HG02852 (cell line): ENCODE measurements at regions not wholly inside any gene's neighbourhood (a gene's known extent, or its start where the extent isn't known, plus 50 kb on each side); places are given as distances from the start of the nearest gene placed in this dataset.

Experiments
- ATAC-seq: cut with Tn5 transposase; IDR thresholded peaks from one replicate; pipeline ENCODE4 v1.9.1; 2021; ENCODE audit warnings: mild to moderate bottlenecking, moderate library complexity; ENCODE audit not compliant: unreplicated experiment

DNA sequence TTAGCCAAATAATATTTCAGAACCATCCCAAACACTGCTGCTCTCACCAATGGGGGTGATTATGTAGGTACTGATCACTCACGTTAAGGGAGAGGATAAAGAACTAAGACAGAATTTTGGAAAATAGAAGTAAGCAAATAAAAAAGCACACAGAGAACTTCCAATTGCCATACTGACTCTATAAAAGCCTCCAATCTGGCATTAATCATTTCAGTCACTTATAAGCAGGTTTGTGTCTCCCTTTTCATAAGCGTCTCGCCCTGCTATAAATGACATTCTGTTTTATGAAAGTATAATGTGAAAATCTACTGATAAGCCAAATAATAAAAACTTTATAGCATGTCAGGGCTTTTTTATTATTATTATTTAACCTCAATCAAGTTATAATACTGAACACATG, 435.2 kb downstream of the ETNK1 start:
- ATAC-seq: no peak

DNA sequence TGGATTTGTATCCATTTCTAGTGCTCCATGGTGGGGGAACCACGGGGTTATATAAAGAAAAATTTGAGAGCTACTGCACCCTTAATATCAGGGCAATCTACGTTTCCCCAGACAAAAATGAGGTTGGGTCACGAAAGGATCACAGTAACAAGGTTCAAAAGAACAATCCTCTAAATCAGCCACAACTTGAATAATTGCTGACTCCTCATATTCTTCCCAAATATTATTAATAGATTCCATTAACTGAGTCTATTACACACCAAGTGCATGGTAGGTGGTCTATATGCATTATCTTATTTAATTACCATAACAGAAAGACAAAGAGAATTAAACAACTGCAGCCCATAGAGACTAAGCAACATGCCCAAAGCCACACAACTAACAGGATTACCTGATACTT, 438.2 kb downstream of the ETNK1 start:
- ATAC-seq: no peak

DNA sequence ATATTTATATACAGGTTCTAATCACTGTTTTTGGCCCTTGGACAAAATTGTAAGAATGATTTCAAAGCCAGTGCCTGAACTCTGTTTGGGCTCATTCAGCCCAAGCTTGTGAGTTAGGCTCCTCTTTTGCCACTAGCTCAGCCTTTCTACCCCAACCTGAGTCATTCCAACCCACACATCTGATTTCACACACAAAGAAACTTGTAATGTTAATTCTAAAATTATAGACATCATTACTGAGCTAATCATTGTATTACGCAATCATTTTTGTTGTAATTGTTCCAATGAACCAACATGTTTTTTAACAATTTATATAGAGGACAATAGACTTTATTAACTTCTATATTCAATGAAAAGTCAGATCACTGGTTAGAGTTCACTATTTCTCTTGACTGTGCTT, 441.1 kb downstream of the ETNK1 start:
- ATAC-seq: no peak

DNA sequence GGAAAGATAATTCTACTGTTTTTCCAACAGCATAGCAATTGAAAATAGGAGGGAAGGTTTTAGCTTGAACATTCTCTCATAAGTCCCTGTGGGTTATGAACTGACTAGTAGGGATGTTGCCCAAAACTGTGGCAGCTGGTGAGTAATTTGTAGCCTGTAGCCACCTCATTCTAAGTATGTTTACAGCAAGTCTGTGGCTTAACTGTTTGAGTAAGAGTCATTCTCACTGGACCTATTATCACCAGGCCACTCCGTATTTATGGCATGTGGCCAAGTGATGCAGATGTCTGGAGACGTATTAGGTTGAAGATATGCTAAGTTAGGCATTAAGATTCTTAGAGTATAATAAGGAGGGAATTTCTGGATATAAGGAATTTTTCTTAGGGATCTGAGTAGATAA, 458.3 kb downstream of the ETNK1 start:
- ATAC-seq: peak; percentile 93

DNA sequence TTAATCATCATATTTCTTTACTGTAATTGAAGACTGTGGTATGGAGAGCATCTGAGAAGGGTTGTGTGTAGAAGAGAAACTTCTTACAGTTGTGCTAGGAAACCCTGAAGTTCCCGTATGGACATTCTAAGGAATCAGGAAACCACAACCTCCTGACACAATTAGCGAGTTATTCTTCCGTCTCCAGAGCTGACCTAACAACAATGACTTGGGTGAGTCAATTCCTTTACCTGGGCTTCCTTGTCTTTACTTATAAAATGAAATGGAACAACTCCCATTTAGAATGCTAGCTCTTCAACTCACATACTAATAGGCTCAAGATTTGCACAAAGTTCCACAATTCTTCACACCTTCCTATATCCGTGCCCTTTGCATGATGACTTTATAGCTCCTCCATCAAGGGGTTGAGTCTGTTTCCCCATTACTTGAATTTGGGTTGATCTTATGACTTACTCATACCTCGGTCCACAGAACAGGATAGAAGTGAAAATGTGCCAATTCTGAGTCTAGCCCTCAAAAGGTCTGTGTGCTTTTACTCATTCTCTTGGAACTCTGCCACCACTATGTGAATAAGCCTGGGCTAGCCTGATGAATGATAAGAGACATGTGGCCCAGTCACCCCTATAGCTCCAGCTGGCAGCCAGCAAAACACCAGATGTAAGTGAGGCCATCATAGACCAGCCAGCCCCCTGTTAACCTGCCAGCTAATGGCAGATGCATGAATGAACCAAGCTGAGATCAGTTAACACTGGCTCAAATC, 459.4 kb downstream of the ETNK1 start:
- ATAC-seq: no peak

DNA sequence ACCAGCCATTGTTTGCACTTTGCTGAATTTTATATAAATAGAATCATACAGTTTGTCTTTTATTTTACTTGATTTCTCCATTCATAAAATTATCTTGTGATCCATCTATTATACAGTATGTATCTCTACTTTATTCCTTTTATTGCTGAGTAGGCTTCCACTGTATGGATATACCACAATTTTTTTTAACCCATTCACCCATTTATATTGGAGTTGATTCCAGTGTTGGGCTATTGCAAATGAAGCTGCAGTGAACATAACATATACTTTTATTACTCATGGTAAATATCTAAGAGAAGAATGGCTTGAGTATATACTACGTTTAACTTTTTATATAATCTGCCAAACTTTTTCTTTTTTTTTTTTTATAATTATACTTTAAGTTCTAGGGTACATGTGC, 463.6 kb downstream of the ETNK1 start:
- ATAC-seq: no peak

DNA sequence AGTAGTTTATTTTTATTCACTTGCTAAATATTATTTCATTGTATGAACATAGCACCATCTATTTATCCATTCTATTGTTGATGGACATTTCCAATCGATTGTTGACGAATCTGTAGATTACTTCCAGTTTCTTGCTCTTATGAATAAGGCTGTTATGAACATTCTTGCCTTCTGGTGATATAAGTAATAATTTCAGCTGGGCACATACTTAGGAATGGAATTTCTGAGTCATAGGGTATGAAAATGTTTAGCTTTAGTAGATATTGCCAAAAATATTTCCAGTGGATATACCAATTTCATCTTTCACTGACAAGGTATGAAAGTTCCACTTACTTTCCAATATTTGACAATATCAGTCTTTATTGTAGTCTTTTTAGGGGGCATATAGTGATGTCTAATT, 468.5 kb downstream of the ETNK1 start:
- ATAC-seq: no peak

DNA sequence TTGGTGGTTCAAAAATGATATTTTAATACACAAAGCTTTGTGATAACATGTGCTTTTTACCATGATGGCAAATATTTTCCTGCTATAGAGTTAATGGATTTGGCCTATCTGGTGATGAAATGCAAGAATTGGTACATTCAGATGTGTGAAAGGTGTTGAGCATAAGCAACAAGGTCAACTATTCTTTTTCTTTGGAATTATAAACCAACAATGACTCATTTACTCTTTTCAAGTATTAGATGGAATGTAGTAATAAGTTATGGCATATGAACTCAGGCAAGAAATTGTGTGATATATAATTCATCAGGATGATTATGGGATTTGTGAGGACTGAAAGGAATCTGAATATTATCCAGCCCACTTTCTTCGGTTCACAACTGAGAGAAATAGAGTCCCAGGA, 471.4 kb downstream of the ETNK1 start:
- no peak for ATAC-seq

DNA sequence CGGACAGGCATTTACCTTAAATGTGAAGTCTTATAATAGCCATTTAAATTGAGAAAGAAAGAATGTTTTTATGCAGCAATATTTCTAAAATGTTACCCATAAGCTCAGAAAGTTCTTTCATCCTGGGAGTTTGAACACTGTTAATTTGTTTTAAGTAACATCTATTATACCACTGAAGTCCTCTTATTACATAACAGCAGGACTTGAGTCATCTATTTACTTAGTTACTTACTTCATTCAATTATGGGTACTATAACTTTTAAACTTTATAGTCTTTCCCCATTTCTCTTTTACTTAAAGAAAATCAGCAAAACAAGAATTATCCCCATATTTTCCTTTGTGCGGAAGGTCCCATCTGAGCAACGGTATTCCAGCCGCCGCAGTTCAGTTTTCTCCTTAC, 473.1 kb downstream of the ETNK1 start:
- no peak for ATAC-seq

DNA sequence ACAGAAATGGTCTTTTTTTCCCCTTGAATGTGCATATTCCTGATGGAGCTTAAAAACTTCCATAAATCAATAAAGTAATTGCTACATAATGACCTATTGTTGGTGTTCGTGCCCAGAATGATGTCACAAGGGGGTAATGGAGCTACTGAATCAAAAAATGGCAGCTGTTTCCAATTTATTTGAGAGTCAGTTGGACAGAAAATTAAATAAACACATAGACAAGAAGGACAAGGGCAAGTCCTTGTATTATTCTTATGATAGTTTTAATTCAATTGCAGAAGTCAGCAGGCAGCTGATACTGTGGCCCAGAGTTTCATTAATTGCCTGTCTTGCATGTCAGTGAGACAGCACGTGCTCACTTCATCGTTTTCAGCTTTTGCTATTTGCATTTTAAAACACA, 473.5 kb downstream of the ETNK1 start:
- ATAC-seq: no peak

DNA sequence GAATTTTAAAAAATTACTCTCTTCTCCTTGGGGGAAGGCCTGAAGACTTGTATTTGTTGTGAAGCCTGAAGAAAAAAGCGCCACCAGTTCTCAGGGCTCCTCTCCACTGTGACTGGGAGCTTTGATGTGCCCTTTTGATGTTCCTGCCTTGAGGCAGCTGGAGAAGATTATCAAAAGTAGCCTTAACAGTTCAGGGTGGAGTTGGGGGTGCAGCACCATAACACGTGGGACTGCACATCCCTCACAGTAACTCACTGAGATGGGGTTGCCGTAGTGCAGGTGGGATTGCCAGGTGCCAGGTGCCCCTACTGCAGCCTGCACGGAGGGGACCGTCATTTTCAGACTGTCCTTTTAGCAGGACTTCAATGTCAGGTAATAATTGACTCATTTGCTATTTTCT, 474.1 kb downstream of the ETNK1 start:
- no peak for ATAC-seq

DNA sequence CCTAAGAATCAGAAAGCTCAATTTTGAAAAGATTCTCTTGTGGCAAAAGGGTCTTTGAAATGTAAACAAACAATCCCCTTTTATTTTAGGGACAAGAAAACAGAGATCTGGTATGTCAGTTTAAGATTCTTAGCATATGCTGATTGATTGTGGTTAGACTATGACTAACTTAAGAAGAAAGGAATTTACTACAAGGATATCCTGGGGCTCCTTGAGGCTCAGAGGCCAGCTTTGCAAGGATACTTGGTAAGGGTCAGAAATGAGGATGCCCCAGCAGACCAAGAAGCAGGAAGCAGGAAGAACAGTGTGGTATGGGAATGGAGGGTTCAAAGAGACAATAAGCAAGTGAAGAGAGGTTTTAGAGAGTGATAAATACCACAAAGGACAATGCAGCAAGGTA, 474.6 kb downstream of the ETNK1 start:
- ATAC-seq: no peak

DNA sequence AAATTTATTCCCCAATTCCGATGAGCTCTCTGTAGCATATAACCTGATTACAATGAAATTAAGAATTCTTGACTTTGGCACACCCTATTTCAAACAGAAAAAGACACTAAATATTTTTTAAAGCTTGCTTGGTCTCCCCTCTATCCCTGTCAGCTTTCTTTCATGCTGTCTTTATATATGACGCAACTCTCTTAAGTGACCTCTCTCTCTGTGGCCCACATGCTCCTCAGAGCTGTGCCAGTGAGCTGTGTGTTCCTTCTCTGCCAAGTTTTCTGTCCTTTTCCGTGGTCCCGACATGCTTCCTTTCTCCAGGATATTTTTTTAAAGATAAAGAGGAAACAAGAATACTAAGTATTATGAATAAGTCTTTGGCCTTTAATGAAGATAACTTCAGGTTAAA, 484.0 kb downstream of the ETNK1 start:
- ATAC-seq: no peak

DNA sequence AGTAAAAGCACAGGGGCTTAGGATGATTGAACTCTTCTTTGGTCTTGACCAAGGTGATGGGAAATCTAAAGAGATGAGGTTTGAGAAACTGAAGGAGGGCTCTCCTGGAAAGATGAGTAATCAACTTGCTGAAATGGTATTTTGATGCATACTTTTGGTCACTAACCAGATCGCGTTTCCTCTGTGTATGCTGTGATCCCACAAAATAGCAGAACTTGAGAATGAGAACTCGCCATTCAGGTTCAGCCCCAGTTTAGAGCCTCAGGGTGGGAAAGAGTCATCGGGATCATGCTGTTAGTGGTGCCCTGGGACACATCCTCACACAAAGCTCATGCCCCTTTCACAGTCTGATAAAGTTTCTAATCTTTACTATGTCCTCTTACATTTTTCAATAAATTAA, 488.8 kb downstream of the ETNK1 start:
- ATAC-seq: no peak

DNA sequence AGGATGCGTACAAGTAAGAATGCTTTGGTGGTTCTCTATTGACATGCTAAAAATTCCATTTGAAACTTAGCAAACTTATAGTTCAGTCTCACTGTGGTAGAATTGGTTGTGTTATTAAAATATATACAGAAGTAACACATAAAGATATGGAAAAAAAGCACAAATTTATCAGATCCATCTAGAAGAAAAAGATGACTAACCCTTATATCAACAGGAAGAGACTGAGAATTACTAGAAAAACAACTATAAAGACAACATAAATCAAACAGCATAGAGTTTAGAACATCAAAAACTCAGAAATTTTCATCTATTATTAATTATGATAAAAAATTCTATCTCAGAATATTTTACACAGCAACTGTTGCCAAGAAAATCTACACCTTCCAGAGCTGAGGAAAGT, 491.0 kb downstream of the ETNK1 start:
- no peak for ATAC-seq

DNA sequence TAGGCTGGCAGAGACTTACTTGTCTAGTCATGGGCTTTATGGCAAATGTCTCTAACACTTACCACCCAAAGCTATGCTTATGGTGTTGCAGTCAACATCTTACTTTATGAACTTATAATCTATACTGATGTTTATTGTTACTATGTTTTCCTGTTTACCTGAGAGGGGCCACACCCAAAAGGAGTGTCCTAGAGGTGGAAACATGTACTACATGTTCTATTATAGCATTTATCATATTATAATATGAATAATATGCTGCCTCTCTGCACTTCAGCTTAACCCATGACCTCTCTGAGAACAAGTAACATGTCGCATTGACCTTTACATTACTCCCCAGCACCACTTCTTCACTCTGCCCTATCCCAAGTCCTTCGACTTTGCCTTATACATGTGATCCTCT, 501.8 kb downstream of the ETNK1 start:
- ATAC-seq: no peak

DNA sequence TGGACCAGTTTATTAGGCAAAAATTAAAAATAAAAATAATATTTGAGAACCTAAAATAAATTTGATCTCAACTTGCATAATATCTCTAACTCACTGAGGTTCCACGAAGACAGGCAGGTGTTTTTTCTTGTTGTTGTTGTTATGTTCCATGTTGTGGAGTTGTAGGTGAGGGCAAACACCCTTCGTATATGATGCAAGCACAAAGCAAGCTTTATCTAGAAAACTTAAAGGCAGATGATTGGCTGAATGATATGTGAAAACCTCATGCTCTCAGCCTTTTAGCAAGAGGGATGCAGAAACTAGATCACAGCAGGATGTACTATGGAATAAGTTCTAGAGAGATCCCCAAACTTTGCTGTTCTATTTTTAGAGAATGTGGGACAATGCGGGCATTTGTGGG, 502.7 kb downstream of the ETNK1 start:
- no peak for ATAC-seq

DNA sequence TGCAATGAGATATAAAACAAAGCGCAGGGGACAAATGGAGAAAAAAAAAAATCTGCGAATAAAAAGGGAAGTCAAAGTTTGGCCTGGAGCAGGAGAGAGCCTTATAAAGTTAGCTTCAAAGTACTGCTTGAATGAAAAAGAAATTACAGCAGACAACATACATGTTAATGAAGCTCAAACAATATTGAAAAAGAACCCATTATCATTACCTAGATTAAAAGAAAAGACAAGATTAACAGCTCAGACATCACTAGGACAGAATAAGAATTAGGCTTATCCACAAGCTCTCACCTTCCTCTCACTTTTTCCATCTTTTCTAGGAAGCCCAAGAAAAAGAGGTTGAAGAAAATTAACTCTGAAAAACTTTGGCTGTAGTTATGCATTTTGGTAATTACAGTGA, 503.5 kb downstream of the ETNK1 start:
- ATAC-seq: no peak

DNA sequence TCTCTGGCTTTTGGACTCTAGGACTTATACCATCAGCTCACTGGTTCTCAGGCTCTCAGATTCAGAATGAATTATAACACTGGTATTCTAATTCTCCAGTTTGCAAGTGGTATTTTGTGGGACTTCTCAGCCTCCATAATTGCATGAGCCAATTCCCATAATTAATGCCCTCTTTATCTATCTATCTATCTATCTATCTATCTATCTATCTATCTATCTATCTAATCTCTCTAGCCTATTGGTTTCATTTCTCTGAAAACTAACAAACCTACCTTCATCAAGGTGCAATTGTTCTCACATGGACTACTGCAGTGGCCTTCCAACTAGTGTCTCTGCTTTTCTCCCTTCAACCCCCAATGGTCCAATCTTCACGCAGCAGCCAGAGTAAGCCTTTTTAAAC, 507.4 kb downstream of the ETNK1 start:
- ATAC-seq: no peak

DNA sequence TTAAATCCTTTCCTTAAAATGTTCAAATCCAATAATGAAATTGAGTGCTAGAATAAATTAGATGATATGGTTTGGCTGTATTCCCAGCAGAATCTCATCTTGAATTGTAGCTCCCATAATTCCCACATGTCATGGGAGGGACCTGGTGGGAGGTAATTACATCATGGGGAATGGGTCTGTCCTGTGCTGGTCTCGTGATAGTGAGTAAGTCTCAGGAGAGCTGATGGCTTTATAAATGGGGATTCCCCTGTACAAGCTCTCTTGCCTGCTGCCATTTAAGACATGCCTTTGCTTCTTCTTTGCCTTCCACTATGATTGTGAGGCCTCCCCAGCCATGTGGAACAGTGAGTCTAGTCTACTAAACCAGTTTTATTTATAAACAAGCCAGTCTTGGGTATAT, 508.5 kb downstream of the ETNK1 start:
- ATAC-seq: no peak

DNA sequence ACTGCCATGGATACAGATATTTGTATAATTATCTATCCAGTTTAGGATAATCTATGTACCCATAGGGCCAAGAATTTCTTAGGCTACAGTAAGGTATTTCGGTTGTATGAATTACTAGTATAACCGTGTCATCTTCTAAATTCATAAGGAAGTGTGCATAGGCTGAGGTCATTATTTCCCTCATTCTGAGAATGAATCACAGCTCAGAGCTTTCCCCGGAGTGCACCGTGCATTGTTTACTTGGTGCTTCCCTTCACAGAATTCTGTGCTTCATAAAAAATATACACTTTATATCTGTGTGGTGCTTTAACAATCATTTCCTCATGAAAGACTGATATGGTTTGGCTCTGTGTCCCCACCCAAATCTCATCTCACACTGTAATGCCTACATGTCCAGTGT, 514.1 kb downstream of the ETNK1 start:
- ATAC-seq: no peak

DNA sequence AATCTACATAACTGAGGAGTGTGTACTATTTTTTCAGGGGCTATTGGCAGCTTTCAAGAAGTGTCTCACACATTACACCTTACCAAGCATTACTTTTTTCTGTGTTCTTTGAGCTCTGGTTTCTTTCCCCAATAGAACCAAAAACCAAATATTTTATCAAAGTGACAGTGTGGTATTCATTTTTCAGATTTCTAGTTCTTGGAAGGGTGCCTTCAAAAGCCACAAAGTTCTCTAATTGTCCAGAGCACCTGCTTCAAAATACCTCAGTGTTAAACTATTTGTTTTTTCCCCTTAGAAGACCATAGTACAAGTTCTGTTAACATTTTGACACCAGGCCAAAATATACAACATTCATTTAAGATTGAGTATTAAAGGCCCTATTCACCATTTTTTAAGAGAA, 515.7 kb downstream of the ETNK1 start:
- no peak for ATAC-seq

DNA sequence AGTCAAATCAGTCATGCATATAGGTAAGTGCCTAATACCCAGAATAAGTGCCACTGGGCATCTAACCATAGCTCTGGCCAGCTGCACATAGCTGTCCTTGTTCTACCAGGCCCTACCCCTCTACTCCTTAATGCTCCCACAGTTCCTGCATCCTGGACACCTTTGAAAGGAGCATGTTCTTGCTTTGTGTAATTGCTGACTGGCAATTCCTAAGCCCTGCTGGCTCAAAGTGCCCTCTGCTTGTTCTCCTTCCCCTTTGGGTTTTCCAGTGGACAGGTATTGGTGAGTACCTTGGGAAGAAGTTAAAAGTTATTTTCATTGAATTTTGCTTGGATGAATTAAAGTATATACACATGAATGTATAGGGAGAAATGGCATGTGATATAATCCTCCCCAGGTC, 516.4 kb downstream of the ETNK1 start:
- ATAC-seq: no peak
